HG02571 (cell line): ENCODE measurements at regions not wholly inside any gene's neighbourhood (a gene's known extent, or its start where the extent isn't known, plus 50 kb on each side); places are given as distances from the start of the nearest gene placed in this dataset.
A peak's percentile ranks its signal among the peaks of the same experiment; 100 is the strongest.

Source experiments
- ATAC-seq: cut with Tn5 transposase; IDR thresholded peaks from one replicate; pipeline ENCODE4 v1.9.1; 2021; ENCODE audit warnings: mild to moderate bottlenecking, moderate library complexity; ENCODE audit not compliant: unreplicated experiment

DNA sequence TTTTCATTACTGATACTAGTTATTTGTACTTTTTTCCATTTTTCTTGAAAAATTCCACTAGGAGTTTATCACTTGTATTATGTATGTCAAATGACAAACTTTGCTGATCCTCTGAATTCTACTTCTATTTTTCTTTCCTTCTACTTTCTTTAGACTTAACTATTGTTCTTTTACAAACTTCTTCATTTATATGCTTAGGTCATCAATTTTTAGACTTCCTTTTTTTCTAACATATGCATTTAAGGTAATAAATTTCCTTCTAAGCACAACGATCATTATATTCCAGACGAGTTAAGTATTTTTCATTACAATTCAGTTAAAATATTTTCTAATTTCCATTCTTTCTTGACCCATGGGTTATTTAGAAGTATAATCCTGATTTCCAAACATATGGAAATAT lies 240.8 kb downstream of the NHLRC3 start:
- no peak for ATAC-seq

- ATAC-seq = no peak
Measured at GRCh38 chr13:39281539-39282150, 243.4 kb downstream of the NHLRC3 start.

DNA sequence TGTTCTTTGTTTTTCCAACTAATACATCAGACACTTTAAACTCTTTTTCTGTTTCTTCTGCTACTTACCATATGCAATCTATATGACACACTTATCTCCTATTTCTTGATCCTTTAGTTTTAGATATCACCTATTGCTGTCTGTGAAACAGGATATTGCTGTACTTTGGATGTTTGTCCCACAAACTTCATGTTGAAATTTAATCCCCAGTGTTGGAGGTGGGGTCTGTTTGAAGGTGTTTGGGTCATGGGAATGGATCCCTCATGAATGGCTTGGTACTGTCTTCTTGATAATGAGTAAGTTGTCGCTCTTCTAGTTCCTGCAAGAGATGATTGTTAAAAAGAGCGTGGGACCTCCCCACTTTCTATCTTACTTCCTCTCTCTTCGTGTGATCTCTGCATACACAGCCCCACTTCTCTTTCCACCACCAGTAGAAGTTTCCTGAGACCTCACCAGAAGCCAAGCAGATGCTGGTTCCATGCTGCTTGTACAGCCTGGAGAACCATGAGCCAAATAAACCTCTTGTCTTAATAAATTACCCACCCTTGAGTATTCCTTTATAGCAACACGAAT lies 244.2 kb downstream of the NHLRC3 start:
- ATAC-seq = peak; percentile 91

- no peak for ATAC-seq
Measured at GRCh38 chr13:39283072-39283471, 244.8 kb downstream of the NHLRC3 start.

GRCh38 chr13:39284801-39285388 lies 246.6 kb downstream of the NHLRC3 start:
- ATAC-seq = no peak
